GM10266 (cell line): ENCODE measurements at regions not wholly inside any gene's neighbourhood (a gene's known extent, or its start where the extent isn't known, plus 50 kb on each side); places are given as distances from the start of the nearest gene placed in this dataset.

ENCODE experiments used
- DNase-seq: peaks from one replicate; pipeline ENCODE4 v3.0.0; 2012; ENCODE audit errors: extremely low spot score
- TF ChIP-seq, protein P1 (sequence below): IDR thresholded peaks from 2 replicates; pipeline ENCODE4 v1.5.1; 2012; ENCODE audit warnings: mild to moderate bottlenecking, low read depth; ENCODE audit not compliant: control insufficient read depth, insufficient read depth; ENCODE audit errors: missing control alignments

DNA sequence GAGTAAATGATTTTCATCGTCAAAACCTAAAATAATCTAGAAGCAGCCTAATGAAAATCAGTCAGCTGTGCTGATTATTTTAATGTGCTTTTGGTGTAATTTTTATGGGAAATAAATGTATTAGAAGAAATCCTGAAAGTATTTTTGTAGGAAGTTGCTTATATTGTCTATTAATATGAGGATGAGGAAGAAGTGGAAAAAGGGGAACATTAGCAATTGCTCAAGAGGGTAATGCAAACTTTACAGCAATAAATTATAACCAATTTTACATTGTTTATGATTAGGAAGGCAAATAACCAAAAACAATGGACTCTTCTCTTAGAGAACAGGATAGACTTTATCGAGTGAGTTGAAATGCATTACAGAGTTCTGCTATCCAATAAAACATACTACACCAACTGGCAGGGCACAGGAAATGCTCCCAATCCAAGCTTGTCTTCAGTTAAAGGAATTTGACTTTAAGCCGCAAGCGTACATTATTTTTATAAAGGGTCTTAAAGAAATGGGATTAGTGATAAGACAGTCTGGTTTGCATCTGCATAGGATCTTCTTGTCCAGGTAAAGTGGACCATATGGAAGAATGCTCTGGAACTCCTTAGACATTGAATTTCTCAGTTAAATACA, 374.8 kb downstream of the PDGFC start:
- TF ChIP-seq, protein P1, sequence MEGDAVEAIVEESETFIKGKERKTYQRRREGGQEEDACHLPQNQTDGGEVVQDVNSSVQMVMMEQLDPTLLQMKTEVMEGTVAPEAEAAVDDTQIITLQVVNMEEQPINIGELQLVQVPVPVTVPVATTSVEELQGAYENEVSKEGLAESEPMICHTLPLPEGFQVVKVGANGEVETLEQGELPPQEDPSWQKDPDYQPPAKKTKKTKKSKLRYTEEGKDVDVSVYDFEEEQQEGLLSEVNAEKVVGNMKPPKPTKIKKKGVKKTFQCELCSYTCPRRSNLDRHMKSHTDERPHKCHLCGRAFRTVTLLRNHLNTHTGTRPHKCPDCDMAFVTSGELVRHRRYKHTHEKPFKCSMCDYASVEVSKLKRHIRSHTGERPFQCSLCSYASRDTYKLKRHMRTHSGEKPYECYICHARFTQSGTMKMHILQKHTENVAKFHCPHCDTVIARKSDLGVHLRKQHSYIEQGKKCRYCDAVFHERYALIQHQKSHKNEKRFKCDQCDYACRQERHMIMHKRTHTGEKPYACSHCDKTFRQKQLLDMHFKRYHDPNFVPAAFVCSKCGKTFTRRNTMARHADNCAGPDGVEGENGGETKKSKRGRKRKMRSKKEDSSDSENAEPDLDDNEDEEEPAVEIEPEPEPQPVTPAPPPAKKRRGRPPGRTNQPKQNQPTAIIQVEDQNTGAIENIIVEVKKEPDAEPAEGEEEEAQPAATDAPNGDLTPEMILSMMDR: no peak
- no peak for DNase-seq

DNA sequence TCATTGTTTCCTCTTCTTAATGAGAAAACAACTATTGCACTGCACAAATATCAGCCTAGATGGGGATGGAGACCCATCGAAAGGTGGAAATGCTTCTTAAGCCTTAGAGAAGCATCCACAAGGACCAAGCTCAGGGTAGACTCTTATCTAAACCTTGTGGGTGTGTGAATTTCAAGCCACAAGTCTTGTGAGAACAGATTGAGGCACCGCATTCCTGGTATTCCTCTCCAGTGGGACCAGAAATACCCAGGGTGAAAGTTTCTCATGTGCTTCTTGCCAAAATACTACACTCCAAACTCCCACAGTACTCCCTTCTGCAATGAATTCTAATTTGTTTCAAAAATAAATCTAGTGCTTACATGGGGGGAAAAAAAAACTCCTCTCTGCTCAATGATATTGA, 375.6 kb downstream of the PDGFC start:
- TF ChIP-seq, protein P1: no peak
- DNase-seq: no peak

DNA sequence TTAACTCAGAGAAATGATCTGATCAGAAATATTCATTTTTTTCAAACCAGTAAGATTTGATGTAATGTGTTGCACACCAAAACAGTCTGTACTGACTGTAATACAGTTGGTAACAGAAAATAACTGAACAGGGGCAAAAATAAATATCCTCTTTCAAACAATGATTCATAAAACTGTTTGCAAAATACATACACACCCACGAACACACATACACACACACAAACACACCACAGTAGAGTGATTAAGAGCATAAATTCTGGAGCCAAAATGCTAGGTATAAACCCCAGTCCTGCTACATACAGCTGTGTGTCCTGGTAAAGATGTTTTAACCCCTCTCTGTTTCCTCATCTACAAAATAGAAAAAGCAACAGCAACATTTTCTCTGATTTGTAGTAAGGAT, 376.6 kb downstream of the PDGFC start:
- DNase-seq: no peak

DNA sequence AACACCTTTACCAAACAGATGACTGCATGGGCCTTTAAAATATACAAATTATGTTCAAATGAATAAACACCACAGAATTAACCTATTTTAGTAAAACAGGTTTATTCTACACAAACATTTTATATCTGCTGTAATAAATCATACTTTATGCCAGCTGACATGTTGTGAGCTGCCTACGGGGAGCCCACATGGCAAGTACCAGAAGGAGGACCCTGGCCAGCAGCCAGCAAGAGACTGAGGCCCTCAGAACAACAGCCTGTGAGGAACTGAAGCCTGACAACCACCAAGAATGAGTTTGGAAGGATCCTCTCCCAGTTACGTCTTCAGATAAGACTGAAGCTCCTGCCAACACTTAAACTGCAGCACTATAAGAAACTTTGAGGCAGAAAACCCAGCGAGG, 377.0 kb downstream of the PDGFC start:
- no peak for DNase-seq
- TF ChIP-seq, protein P1: no peak

More for the DNA sequence above, 376.6 kb downstream of the PDGFC start:
- TF ChIP-seq, protein P1: no peak

DNA sequence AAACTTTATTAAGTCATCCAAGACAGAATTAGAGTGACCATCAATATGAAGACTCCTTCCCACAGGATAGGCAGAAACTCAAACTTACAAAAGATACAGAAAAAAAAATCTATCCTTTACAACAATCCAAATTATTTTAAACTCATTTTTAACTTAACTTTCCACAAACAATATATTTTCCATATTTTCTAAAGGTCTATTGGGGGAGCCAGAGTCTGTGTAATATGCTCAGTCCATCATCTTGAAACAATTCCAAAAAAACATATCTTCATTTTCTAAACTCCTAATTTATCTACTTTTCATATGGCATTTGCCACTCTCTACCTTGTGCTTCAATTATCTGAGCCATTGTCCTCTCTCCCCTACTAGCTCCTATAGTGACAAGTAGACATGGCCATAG, 378.1 kb downstream of the PDGFC start:
- TF ChIP-seq, protein P1: no peak

DNA sequence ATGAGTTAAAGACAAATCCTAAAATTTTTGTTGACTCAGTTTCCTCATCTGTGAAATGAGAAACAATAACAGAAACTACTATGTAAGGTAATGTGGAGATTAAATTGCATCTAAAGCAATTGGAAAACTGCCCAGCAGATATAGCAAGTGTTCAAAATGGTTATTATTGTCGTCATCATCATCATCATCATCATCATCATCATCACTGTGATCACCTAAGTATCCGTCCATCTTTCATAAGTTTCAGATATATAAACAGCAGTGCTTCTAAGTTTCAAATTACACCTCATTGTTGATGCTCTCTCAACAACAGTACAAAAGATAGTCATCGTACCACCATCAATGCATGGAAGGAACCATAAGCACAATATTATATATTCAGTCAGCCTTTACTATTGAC, 379.9 kb downstream of the PDGFC start:
- no peak for DNase-seq
- TF ChIP-seq, protein P1: no peak

More for the DNA sequence above, 378.1 kb downstream of the PDGFC start:
- no peak for DNase-seq

DNA sequence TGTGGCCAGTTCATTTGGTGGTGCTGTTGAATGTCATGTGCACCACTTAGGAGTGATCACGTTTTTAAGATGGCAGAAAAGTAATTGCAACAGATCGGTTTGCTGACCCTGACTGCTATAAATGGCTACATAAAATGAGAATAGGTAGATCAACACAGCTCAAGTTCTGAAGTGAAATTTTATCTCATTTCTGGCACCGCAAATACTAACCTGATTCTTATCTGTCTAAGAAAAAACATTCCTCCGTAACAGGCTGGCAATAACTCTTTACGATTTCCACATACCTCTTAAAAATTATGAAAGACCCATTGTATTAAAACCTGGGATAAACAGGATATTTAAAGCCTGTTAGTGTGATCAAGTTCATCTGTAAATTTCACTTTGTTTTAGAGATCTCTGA, 387.5 kb downstream of the PDGFC start:
- DNase-seq: no peak
- TF ChIP-seq, protein P1: no peak
